ENCODE measurements at regions not wholly inside any gene's neighbourhood (a gene's known extent, or its start where the extent isn't known, plus 50 kb on each side); places are given as distances from the start of the nearest gene placed in this dataset.

DNA sequence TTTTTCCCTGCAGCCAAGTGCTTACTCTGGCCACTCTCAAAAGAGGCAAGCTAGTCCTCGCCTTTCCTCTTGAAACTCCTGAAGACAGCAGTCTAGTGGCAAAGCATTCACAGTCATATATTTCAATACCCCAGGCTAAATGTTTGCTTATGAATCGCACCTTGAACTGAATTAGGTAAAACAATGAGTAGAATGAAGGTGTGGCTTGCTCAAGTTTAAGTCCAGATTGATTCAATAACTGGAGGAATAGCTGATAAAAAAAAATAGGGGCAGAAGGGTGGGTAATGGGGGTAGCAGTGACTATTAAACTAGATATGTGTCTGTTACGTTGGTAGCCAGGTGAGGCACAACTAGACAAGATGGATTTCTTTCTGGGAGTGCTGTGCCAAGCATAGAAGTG lies 88.2 kb upstream of the EPB41L3 start:
- TF ChIP-seq, protein P1, sequence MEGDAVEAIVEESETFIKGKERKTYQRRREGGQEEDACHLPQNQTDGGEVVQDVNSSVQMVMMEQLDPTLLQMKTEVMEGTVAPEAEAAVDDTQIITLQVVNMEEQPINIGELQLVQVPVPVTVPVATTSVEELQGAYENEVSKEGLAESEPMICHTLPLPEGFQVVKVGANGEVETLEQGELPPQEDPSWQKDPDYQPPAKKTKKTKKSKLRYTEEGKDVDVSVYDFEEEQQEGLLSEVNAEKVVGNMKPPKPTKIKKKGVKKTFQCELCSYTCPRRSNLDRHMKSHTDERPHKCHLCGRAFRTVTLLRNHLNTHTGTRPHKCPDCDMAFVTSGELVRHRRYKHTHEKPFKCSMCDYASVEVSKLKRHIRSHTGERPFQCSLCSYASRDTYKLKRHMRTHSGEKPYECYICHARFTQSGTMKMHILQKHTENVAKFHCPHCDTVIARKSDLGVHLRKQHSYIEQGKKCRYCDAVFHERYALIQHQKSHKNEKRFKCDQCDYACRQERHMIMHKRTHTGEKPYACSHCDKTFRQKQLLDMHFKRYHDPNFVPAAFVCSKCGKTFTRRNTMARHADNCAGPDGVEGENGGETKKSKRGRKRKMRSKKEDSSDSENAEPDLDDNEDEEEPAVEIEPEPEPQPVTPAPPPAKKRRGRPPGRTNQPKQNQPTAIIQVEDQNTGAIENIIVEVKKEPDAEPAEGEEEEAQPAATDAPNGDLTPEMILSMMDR (conservative IDR thresholded peaks at IDR 0.05; ENCODE audit: low read depth, low read length), result no peak
- no peak for DNase-seq (ENCODE audit: low read depth)
- no peak overlapping the region for H3K4me3 ChIP-seq (ENCODE audit: low read depth, low read length)

DNA sequence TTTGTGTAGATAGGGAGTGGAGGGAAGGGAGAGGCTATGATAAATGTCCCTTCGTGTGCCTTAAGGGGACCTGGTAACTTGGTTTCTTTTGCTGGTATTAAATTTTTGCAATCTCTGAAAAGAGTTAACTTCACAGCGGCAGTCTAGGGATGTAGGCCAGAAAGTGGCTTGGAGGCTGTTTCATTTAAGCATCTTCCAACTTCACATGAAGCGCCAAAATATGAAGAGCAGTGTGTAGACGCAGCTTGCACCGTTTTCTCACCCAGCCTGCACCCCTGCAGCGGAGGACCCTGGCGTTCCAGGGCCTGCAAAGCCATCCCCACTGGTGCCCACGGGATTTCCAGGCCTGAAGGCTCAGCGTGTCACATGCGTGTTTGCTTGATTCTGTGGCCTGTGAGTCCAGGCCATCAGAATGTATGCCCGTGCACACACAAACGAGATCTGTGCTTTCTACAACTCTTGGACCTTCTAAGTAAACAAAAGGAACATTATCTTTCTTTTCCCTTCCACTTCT lies 87.2 kb upstream of the EPB41L3 start:
- TF ChIP-seq, protein P1 (conservative IDR thresholded peaks at IDR 0.05; ENCODE audit: low read depth, low read length), result no peak
- no peak for DNase-seq (ENCODE audit: low read depth)
- peak overlapping the region; percentile 69 for H3K4me3 ChIP-seq (ENCODE audit: low read depth, low read length)

DNA sequence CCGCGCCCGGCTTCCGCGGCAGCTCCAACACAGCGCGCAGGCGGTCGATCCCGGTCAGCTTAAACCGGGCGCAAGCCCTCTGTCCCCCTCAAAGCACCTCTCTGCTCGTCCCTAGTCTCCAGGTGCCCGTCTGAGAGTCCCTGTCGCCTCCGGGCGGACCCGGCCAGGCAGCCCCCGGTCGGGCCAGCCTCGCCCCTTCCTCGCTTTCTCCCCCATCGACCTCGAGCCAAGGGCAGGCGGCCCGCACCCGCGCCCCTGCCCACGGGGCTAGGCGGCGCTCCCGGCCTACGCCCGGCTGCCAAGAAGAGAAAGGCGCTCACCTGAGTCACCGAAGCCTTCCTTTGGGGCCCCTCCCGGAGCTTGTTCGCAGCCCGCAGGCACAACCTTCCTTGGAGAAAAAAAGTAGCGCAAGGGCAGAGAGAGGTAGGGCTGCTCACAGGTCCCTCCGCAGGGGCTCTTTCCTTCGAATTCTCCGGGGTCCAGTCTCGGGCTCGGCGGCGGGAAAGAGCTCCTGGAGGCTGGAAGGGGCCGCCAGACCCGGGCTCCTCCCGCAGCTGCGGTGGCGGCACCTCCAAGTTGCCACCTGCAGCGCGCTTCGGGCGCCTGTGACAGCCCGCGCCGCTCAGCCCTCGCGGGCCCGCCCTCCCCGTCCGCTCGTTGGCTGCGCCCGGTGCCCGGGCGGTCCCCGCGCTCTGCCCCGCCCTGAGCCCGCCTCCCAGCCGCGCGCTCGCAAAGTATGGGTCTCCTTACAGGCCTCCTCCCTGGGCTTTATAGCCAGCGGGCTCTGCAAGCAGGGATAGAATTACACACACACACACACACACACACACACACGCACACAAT lies 86.5 kb upstream of the EPB41L3 start:
- TF ChIP-seq, protein P1 (conservative IDR thresholded peaks at IDR 0.05; ENCODE audit: low read depth, low read length), result no peak
- peak; percentile 81 for DNase-seq (ENCODE audit: low read depth)
- peak overlapping the region; percentile 69 for H3K4me3 ChIP-seq (ENCODE audit: low read depth, low read length)

DNA sequence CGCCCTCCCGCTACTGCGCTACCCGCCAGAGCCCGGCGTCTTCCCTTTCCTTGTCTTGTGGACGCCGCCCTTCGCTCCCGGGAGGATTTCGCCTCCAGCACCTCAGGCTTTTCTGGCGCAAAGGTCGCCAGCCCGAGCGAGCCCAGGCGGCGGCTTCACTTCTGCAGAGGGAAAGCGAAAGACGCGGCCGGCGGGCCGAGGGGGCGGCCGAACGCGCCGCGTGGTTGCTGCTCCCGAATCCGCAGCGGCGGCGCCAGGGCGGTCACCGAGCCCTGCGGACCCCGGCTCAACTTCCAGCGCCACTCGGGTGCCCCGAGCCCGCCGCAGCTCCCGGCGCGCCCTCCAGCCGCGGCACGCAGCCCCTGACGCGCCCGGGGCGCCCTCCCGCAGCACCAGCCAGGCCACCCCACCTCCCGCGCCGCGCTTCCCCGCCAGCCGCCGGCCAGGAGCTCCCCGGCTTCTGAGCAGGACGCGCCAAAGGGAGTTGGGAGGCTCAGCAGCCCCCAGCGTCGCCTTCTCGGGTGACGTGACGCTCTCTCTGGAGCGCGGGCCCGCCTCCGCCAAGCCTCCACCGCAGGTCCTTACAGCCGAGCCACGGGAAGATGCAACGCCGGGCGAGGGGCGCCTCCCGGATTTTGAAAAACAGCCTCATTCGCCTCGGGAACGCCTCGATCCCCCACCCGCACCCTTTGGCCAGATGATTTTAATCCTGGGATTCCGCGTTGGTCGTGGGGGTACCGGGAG lies 84.9 kb upstream of the EPB41L3 start:
- DNase-seq (ENCODE audit: low read depth), result peak; percentile 42
- TF ChIP-seq, protein P1 (conservative IDR thresholded peaks at IDR 0.05; ENCODE audit: low read depth, low read length), result no peak

DNA sequence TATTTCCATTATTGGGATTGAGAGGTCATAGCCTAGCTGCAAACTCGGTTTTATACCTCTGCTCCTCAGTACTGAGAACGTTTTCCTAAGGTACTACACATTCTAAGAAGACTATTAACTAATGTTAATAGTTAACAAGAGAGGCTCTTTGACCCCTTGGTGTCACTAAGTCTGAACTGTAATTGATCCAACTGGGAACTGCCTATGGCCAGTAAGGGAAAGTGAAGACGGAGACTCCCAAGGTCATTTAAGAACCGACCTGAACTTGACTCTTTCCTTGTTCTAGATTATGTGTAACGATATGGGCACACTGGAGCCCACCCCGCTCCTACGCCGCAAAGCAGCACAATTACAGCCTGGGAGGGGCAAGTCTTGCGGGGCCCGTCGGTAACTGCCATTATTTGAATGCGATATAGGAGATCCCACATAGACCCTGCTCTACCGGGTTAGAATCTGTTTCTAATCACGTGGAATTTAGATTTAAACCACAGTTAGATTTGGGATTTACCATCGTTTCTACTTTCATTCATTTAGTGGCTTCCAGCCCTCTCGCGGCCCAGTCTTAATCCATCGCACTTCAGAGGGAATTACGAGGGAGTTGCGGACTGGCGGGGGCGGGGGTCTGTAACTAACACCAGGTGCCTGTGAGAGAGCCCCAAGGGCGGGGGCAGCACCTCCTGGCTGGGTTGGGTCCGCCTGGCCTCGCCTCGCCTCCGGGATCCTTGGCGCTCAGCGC lies 84.1 kb upstream of the EPB41L3 start:
- no peak for DNase-seq (ENCODE audit: low read depth)
- peak overlapping the region; percentile 69 for H3K4me3 ChIP-seq (ENCODE audit: low read depth, low read length)

More for the DNA sequence above, 84.9 kb upstream of the EPB41L3 start:
- peak overlapping the region; percentile 69 for H3K4me3 ChIP-seq (ENCODE audit: low read depth, low read length)

More for the DNA sequence above, 84.1 kb upstream of the EPB41L3 start:
- TF ChIP-seq, protein P1 (conservative IDR thresholded peaks at IDR 0.05; ENCODE audit: low read depth, low read length), result no peak
